Brain microvascular endothelial cell (primary cell): ENCODE measurements at regions not wholly inside any gene's neighbourhood (a gene's known extent, or its start where the extent isn't known, plus 50 kb on each side); places are given as distances from the start of the nearest gene placed in this dataset.
"Not testable (repeated sequence)": the region's sequence is repeated elsewhere in the genome, so short reads cannot be mapped to it uniquely, and the experiment has no call there.

Experiments
- DNase-seq: peaks from one replicate; pipeline ENCODE4 v3.0.0-alpha.2; 2020
- H3K27ac ChIP-seq: fragments of 250-450 bp; sonication (Bioruptor Pico); 2 replicates; pipeline ENCODE4 v1.5.1; 2020; ENCODE audit warnings: mild to moderate bottlenecking, moderate library complexity
- H3K27me3 ChIP-seq: fragments of 250-450 bp; sonication (Bioruptor Pico); replicated peaks from 2 replicates; pipeline ENCODE4 v1.5.1; 2020; ENCODE audit warnings: mild to moderate bottlenecking
- H3K36me3 ChIP-seq: fragments of 250-450 bp; sonication (Bioruptor Pico); replicated peaks from 2 replicates; pipeline ENCODE4 v1.5.1; 2020; ENCODE audit warnings: mild to moderate bottlenecking
- H3K4me3 ChIP-seq: 2 replicates; pipeline ENCODE4 v1.5.1; 2011; ENCODE audit warnings: low read depth, mild to moderate bottlenecking, control low read depth, low read length, moderate library complexity
- CTCF ChIP-seq: IDR thresholded peaks from 2 replicates; pipeline ENCODE4 v1.5.1; 2011; ENCODE audit warnings: low read depth, mild to moderate bottlenecking, moderate library complexity, low read length, control low read depth, inconsistent platforms; ENCODE audit errors: missing control alignments
- in situ Hi-C: cut with HindIII; loops from 2 replicates; pipeline ENCODE4 v1.10.0; 2017; ENCODE audit warnings: low sequenced_read_pairs, low pct_ligation_motif_present

GRCh38 chr14:38561657-38562056 is 305.8 kb upstream of the CLEC14A start:
- H3K4me3 ChIP-seq, result no peak overlapping the region
- no peaks in the 10 kb centered on the region for H3K36me3 ChIP-seq
- H3K27me3 ChIP-seq, result no peaks in the 10 kb centered on the region
- no peak for DNase-seq
- in situ Hi-C loops, result no loop called here
- no peak for TF ChIP-seq CTCF
- H3K27ac ChIP-seq, result no peak overlapping the region

- in situ Hi-C loops, result no loop called here
- no peak for DNase-seq
- no peak overlapping the region for H3K27ac ChIP-seq
- H3K4me3 ChIP-seq, result no peak overlapping the region
- no peaks in the 10 kb centered on the region for H3K36me3 ChIP-seq
- TF ChIP-seq CTCF, result no peak
- H3K27me3 ChIP-seq, result no peaks in the 10 kb centered on the region
Observed at GRCh38 chr14:38559711-38560110, 303.8 kb upstream of the CLEC14A start.

- H3K27me3 ChIP-seq, H3K4me3 ChIP-seq, in situ Hi-C loops, H3K36me3 ChIP-seq, H3K27ac ChIP-seq, DNase-seq: not testable (repeated sequence)
Observed at GRCh38 chr14:38557391-38557790, 301.5 kb upstream of the CLEC14A start.

- Histone ChIP-seq H3K27me3 (no peaks in the 10 kb centered on the region), H3K36me3 (no peaks in the 10 kb centered on the region), H3K4me3 (no peak overlapping the region), H3K27ac (no peak overlapping the region)
- DNase-seq, result no peak
- in situ Hi-C loops, result no loop called here
- TF ChIP-seq CTCF, result no peak
Observed at GRCh38 chr14:38556252-38556651, 300.4 kb upstream of the CLEC14A start.

GRCh38 chr14:38554026-38554425 is 298.1 kb upstream of the CLEC14A start:
- Histone ChIP-seq H3K27ac (no peak overlapping the region), H3K36me3 (no peaks in the 10 kb centered on the region), H3K27me3 (no peaks in the 10 kb centered on the region), H3K4me3 (no peak overlapping the region)
- TF ChIP-seq CTCF, result no peak
- DNase-seq, result no peak
- in situ Hi-C loops, result no loop called here

- Histone ChIP-seq H3K4me3 (no peak overlapping the region), H3K36me3 (no peaks in the 10 kb centered on the region), H3K27me3 (no peaks in the 10 kb centered on the region), H3K27ac (no peak overlapping the region)
- no peak for DNase-seq
- in situ Hi-C loops, result no loop called here
- TF ChIP-seq CTCF, result no peak
Observed at GRCh38 chr14:38553586-38553985, 297.7 kb upstream of the CLEC14A start.

- no peak overlapping the region for H3K27ac ChIP-seq
- H3K4me3 ChIP-seq, result no peak overlapping the region
- H3K27me3 ChIP-seq, result no peaks in the 10 kb centered on the region
- in situ Hi-C loops, result no loop called here
- H3K36me3 ChIP-seq, result no peaks in the 10 kb centered on the region
- TF ChIP-seq CTCF, result no peak
- DNase-seq, result no peak
Observed at GRCh38 chr14:38549564-38549963, 293.7 kb upstream of the CLEC14A start.
